ENCODE measurements at regions not wholly inside any gene's neighbourhood (a gene's known extent, or its start where the extent isn't known, plus 50 kb on each side); places are given as distances from the start of the nearest gene placed in this dataset.

GRCh38 chr1:244340396-244340795 is 111.3 kb downstream of the ADSS2 start:
- H3K4me1 Mint-ChIP-seq (ENCODE audit: unreplicated experiment), result peaks cover 11% of the 10 kb centered on the region
- TF ChIP-seq CTCF (IDR thresholded peaks at IDR 0.05; ENCODE audit: unreplicated experiment), result no peak
- no peaks in the 10 kb centered on the region for H3K9me3 Mint-ChIP-seq (ENCODE audit: unreplicated experiment)
- peaks cover 6% of the 10 kb centered on the region for H3K27me3 Mint-ChIP-seq (ENCODE audit: unreplicated experiment)
- no peak overlapping the region for H3K27ac Mint-ChIP-seq (ENCODE audit: unreplicated experiment)
- H3K36me3 Mint-ChIP-seq (ENCODE audit: low read depth, unreplicated experiment), result no peaks in the 10 kb centered on the region
- DNase-seq (ENCODE audit: low spot score), result no peak
- no peak overlapping the region for H3K4me3 Mint-ChIP-seq (ENCODE audit: unreplicated experiment)

GRCh38 chr1:244341455-244342450 is 110.0 kb downstream of the ADSS2 start:
- Mint-ChIP-seq H3K4me3 (ENCODE audit: unreplicated experiment) (peak overlapping the region; percentile 47), H3K27me3 (ENCODE audit: unreplicated experiment) (peaks cover 7% of the 10 kb centered on the region), H3K27ac (ENCODE audit: unreplicated experiment) (peak overlapping the region; percentile 86)

GRCh38 chr1:244344001-244344400 is 107.7 kb downstream of the ADSS2 start:
- Mint-ChIP-seq H3K27me3 (ENCODE audit: unreplicated experiment) (peaks cover 7% of the 10 kb centered on the region), H3K27ac (ENCODE audit: unreplicated experiment) (no peak overlapping the region), H3K9me3 (ENCODE audit: unreplicated experiment) (no peaks in the 10 kb centered on the region), H3K36me3 (ENCODE audit: low read depth, unreplicated experiment) (no peaks in the 10 kb centered on the region), H3K4me1 (ENCODE audit: unreplicated experiment) (peaks cover 7% of the 10 kb centered on the region), H3K4me3 (ENCODE audit: unreplicated experiment) (no peak overlapping the region)
- no peak for TF ChIP-seq CTCF (IDR thresholded peaks at IDR 0.05; ENCODE audit: unreplicated experiment)
- DNase-seq (ENCODE audit: low spot score), result no peak

More at GRCh38 chr1:244341455-244342450, 110.0 kb downstream of the ADSS2 start:
- no peak for TF ChIP-seq CTCF (IDR thresholded peaks at IDR 0.05; ENCODE audit: unreplicated experiment)
- no peaks in the 10 kb centered on the region for H3K36me3 Mint-ChIP-seq (ENCODE audit: low read depth, unreplicated experiment)
- peaks cover 11% of the 10 kb centered on the region for H3K4me1 Mint-ChIP-seq (ENCODE audit: unreplicated experiment)
- H3K9me3 Mint-ChIP-seq (ENCODE audit: unreplicated experiment), result no peaks in the 10 kb centered on the region
- no peak for DNase-seq (ENCODE audit: low spot score)

GRCh38 chr1:244346972-244347618 is 104.6 kb downstream of the ADSS2 start:
- Mint-ChIP-seq H3K9me3 (ENCODE audit: unreplicated experiment) (no peaks in the 10 kb centered on the region), H3K27ac (ENCODE audit: unreplicated experiment) (no peak overlapping the region), H3K27me3 (ENCODE audit: unreplicated experiment) (peaks cover 1% of the 10 kb centered on the region), H3K36me3 (ENCODE audit: low read depth, unreplicated experiment) (no peaks in the 10 kb centered on the region), H3K4me3 (ENCODE audit: unreplicated experiment) (no peak overlapping the region), H3K4me1 (ENCODE audit: unreplicated experiment) (peaks cover 15% of the 10 kb centered on the region)
- DNase-seq (ENCODE audit: low spot score), result no peak
- no peak for TF ChIP-seq CTCF (IDR thresholded peaks at IDR 0.05; ENCODE audit: unreplicated experiment)

Measured in endothelial cell (in vitro differentiated cells).